H9 (cell line): ENCODE measurements at regions not wholly inside any gene's neighbourhood (a gene's known extent, or its start where the extent isn't known, plus 50 kb on each side); places are given as distances from the start of the nearest gene placed in this dataset.

ENCODE experiments used
- DNase-seq: peaks from one replicate; pipeline ENCODE4 v3.0.0-alpha.2; 2017
- H2AFZ ChIP-seq: one replicate; pipeline ENCODE4 v1.6.1; 2013; ENCODE audit warnings: mild to moderate bottlenecking, low read length, control low read depth, moderate library complexity
- H2AK5ac ChIP-seq: 2 replicates; pipeline ENCODE4 v1.6.1; 2013; ENCODE audit warnings: low read length, control low read depth, mixed read lengths; ENCODE audit not compliant: insufficient read length
- H2BK120ac ChIP-seq: one replicate; pipeline ENCODE4 v1.6.1; 2013; ENCODE audit warnings: low read depth, mild to moderate bottlenecking, low read length, control low read depth, inconsistent platforms; ENCODE audit not compliant: poor library complexity, severe bottlenecking
- H2BK12ac ChIP-seq: 2 replicates; pipeline ENCODE4 v1.6.1; 2013; ENCODE audit warnings: low read length, control low read depth, mixed read lengths, low read depth; ENCODE audit not compliant: insufficient read length
- H2BK15ac ChIP-seq: 2 replicates; pipeline ENCODE4 v1.6.1; 2013; ENCODE audit warnings: low read depth, low read length, control low read depth
- H2BK20ac ChIP-seq: one replicate; pipeline ENCODE4 v1.6.1; 2013; ENCODE audit warnings: low read depth, mild to moderate bottlenecking, low read length, control low read depth, inconsistent platforms; ENCODE audit not compliant: poor library complexity, severe bottlenecking
- H2BK5ac ChIP-seq: 2 replicates; pipeline ENCODE4 v1.6.1; 2013; ENCODE audit warnings: low read length, control low read depth, mixed read lengths; ENCODE audit not compliant: insufficient read length
- H3K14ac ChIP-seq: 2 replicates; pipeline ENCODE4 v1.6.1; 2013; ENCODE audit warnings: low read length, control low read depth; ENCODE audit not compliant: insufficient read depth
- H3K18ac ChIP-seq: 2 replicates; pipeline ENCODE4 v1.6.1; 2013; ENCODE audit warnings: low read depth, mild to moderate bottlenecking, mixed read lengths, low read length, control low read depth; ENCODE audit not compliant: insufficient read length
- H3K23ac ChIP-seq: 2 replicates; pipeline ENCODE4 v1.6.1; 2013; ENCODE audit warnings: low read length, control low read depth, mixed read lengths, low read depth; ENCODE audit not compliant: insufficient read length
- H3K23me2 ChIP-seq: 2 replicates; pipeline ENCODE4 v1.6.1; 2013; ENCODE audit warnings: low read depth, mild to moderate bottlenecking, mixed read lengths, low read length, control low read depth; ENCODE audit not compliant: insufficient read length, poor library complexity, severe bottlenecking
- H3K27ac ChIP-seq: 2 replicates; pipeline ENCODE4 v1.5.1; 2013; ENCODE audit warnings: low read length, control low read depth, mixed read lengths, low read depth; ENCODE audit not compliant: insufficient read length
- H3K27me3 ChIP-seq: 2 replicates; pipeline ENCODE4 v1.6.1; 2013; ENCODE audit warnings: low read length, control low read depth, inconsistent platforms; ENCODE audit not compliant: insufficient read depth
- H3K4ac ChIP-seq: 2 replicates; pipeline ENCODE4 v1.6.1; 2013; ENCODE audit warnings: low read depth, mild to moderate bottlenecking, control low read depth, inconsistent platforms, low read length, moderate library complexity
- H3K4me1 ChIP-seq: 2 replicates; pipeline ENCODE4 v1.6.1; 2013; ENCODE audit warnings: low read length, control low read depth, inconsistent platforms; ENCODE audit not compliant: insufficient read depth
- H3K4me2 ChIP-seq: 2 replicates; pipeline ENCODE4 v1.6.1; 2013; ENCODE audit warnings: low read length, control low read depth, mixed read lengths; ENCODE audit not compliant: insufficient read length, insufficient read depth
- H3K56ac ChIP-seq: 2 replicates; pipeline ENCODE4 v1.6.1; 2013; ENCODE audit warnings: low read depth, mild to moderate bottlenecking, mixed read lengths, low read length, control low read depth; ENCODE audit not compliant: insufficient read length
- H3K79me1 ChIP-seq: 2 replicates; pipeline ENCODE4 v1.6.1; 2013; ENCODE audit warnings: low read depth, mild to moderate bottlenecking, moderate library complexity, low read length, control low read depth, inconsistent platforms; ENCODE audit not compliant: insufficient read depth, poor library complexity, severe bottlenecking
- H3K79me2 ChIP-seq: 2 replicates; pipeline ENCODE4 v1.6.1; 2013; ENCODE audit warnings: low read length, control low read depth, inconsistent platforms; ENCODE audit not compliant: insufficient read depth
- H3K9ac ChIP-seq: 2 replicates; pipeline ENCODE4 v1.6.1; 2013; ENCODE audit warnings: low read length, control low read depth, mixed read lengths; ENCODE audit not compliant: insufficient read length; ENCODE audit errors: extremely low read depth
- H3K9me3 ChIP-seq: one replicate; pipeline ENCODE4 v1.6.1; 2013; ENCODE audit warnings: low read depth, low read length, inconsistent platforms; ENCODE audit not compliant: control insufficient read depth
- H3T11ph ChIP-seq: one replicate; pipeline ENCODE4 v1.6.1; 2013; ENCODE audit warnings: mild to moderate bottlenecking, low read length, control low read depth, inconsistent platforms
- H4K20me1 ChIP-seq: one replicate; pipeline ENCODE4 v1.6.1; 2013; ENCODE audit not compliant: control insufficient read depth, insufficient read length, insufficient read depth
- H4K5ac ChIP-seq: 2 replicates; pipeline ENCODE4 v1.6.1; 2013; ENCODE audit warnings: low read depth, mild to moderate bottlenecking, mixed read lengths, low read length, control low read depth; ENCODE audit not compliant: insufficient read length
- H4K8ac ChIP-seq: replicated peaks from 2 replicates; pipeline ENCODE4 v1.6.1; 2013; ENCODE audit warnings: low read length, control low read depth, mixed read lengths, low read depth; ENCODE audit not compliant: insufficient read length
- H4K91ac ChIP-seq: 2 replicates; pipeline ENCODE4 v1.6.1; 2013; ENCODE audit warnings: low read depth, mild to moderate bottlenecking, moderate library complexity, mixed read lengths, low read length, control low read depth; ENCODE audit not compliant: insufficient read length
- H3K27ac Mint-ChIP-seq, 3 experiments: 2 replicates in 2 of 3; 3 replicates in 1 of 3; pipeline ENCODE4 v1.8.0; 2020 to 2021; ENCODE audit warnings: mixed read lengths in 3 of 3, mild to moderate bottlenecking in 1 of 3, moderate library complexity in 1 of 3
- H3K27me3 Mint-ChIP-seq: 2 replicates; pipeline ENCODE4 v1.8.0; 2021; ENCODE audit warnings: low read depth, mild to moderate bottlenecking, moderate library complexity, mixed read lengths
- H3K36me3 Mint-ChIP-seq, 3 experiments: 2 replicates in 2 of 3; 3 replicates in 1 of 3; pipeline ENCODE4 v1.8.0; 2020 to 2021; ENCODE audit warnings: low read depth in 3 of 3, mixed read lengths in 3 of 3; ENCODE audit not compliant: insufficient read depth in 1 of 3
- H3K4me1 Mint-ChIP-seq, 2 experiments: 2 replicates each; pipeline ENCODE4 v1.8.0; 2020; ENCODE audit warnings: mixed read lengths in 2 of 2
- H3K4me3 Mint-ChIP-seq, 2 experiments: 2 replicates in 1 of 2; 3 replicates in 1 of 2; pipeline ENCODE4 v1.8.0; 2020 to 2021; ENCODE audit warnings: mild to moderate bottlenecking in 2 of 2, mixed read lengths in 2 of 2, moderate library complexity in 1 of 2
- H3K9me3 Mint-ChIP-seq, 2 experiments: 2 replicates in 1 of 2; 3 replicates in 1 of 2; pipeline ENCODE4 v1.8.0; 2020; ENCODE audit warnings: mild to moderate bottlenecking in 2 of 2, mixed read lengths in 2 of 2, moderate library complexity in 1 of 2
- WGBS: extraction: QIAGEN DNeasy Blood & Tissue Kit; methylation state at CpG from one replicate; pipeline ENCODE4 v1.1.7; 2013; ENCODE audit warnings: missing lambda C conversion rate, low lambda C conversion rate, mixed read lengths; ENCODE audit not compliant: insufficient read length; ENCODE audit errors: extremely low coverage; 5-methylcytosine and 5-hydroxymethylcytosine counted together
- TF ChIP-seq, protein P1 (sequence below): fragments of 200-600 bp; sonication (generic); conservative IDR thresholded peaks from 3 replicates; pipeline ENCODE4 v1.8.0; 2021; ENCODE audit warnings: antibody characterized with exemption, mild to moderate bottlenecking

- Histone ChIP-seq H3K27me3 (no peaks in the 10 kb centered on the region), H2AK5ac (no peak overlapping the region), H3K4me1 (peaks cover 5% of the 10 kb centered on the region), H3K27ac (no peak overlapping the region), H2BK15ac (no peak overlapping the region), H4K8ac (no peak overlapping the region), H3K4ac (no peak overlapping the region), H3K4me2 (no peak overlapping the region), H3K23ac (no peak overlapping the region), H2AFZ (no peak overlapping the region), H2BK120ac (no peak overlapping the region), H3K9ac (no peak overlapping the region), H3K79me1 (no peaks in the 10 kb centered on the region), H3K9me3 (no peaks in the 10 kb centered on the region), H3K79me2 (no peaks in the 10 kb centered on the region), H2BK5ac (no peak overlapping the region), H3T11ph (no peak overlapping the region), H3K14ac (no peak overlapping the region), H3K56ac (no peak overlapping the region), H4K5ac (no peak overlapping the region), H4K91ac (no peak overlapping the region), H3K18ac (no peak overlapping the region), H2BK12ac (no peak overlapping the region), H4K20me1 (no peaks in the 10 kb centered on the region), H3K23me2 (no peaks in the 10 kb centered on the region), H2BK20ac (no peak overlapping the region)
- Mint-ChIP-seq H3K4me1 (peaks cover 25 to 30% of the 10 kb centered on the region in 2 experiments), H3K4me3 (no peak overlapping the region), H3K36me3 (peaks cover 0 to 15% (median 6%) of the 10 kb centered on the region in 3 experiments; a peak in 5 of 7 replicates), H3K9me3 (peaks cover 7 to 14% of the 10 kb centered on the region in 2 experiments; a peak in 3 of 5 replicates), H3K27ac (no peak overlapping the region; a peak in 1 of 7 replicates), H3K27me3 (no peaks in the 10 kb centered on the region)
- DNase-seq: no peak
- TF ChIP-seq, protein P1, sequence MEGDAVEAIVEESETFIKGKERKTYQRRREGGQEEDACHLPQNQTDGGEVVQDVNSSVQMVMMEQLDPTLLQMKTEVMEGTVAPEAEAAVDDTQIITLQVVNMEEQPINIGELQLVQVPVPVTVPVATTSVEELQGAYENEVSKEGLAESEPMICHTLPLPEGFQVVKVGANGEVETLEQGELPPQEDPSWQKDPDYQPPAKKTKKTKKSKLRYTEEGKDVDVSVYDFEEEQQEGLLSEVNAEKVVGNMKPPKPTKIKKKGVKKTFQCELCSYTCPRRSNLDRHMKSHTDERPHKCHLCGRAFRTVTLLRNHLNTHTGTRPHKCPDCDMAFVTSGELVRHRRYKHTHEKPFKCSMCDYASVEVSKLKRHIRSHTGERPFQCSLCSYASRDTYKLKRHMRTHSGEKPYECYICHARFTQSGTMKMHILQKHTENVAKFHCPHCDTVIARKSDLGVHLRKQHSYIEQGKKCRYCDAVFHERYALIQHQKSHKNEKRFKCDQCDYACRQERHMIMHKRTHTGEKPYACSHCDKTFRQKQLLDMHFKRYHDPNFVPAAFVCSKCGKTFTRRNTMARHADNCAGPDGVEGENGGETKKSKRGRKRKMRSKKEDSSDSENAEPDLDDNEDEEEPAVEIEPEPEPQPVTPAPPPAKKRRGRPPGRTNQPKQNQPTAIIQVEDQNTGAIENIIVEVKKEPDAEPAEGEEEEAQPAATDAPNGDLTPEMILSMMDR: no peak
- no CpG with 5 or more reads among the region's 7 CpGs for WGBS
Measured at GRCh38 chr4:181189751-181190150, 1053.5 kb upstream of the TENM3 start.
